HG02852 (cell line): ENCODE measurements at regions not wholly inside any gene's neighbourhood (a gene's known extent, or its start where the extent isn't known, plus 50 kb on each side); places are given as distances from the start of the nearest gene placed in this dataset.

Source experiments
- ATAC-seq: cut with Tn5 transposase; IDR thresholded peaks from one replicate; pipeline ENCODE4 v1.9.1; 2021; ENCODE audit warnings: mild to moderate bottlenecking, moderate library complexity; ENCODE audit not compliant: unreplicated experiment

- no peak for ATAC-seq
These were observed 122.5 kb downstream of the PHLDA1 start for GRCh38 chr12:75908961-75909605.

DNA sequence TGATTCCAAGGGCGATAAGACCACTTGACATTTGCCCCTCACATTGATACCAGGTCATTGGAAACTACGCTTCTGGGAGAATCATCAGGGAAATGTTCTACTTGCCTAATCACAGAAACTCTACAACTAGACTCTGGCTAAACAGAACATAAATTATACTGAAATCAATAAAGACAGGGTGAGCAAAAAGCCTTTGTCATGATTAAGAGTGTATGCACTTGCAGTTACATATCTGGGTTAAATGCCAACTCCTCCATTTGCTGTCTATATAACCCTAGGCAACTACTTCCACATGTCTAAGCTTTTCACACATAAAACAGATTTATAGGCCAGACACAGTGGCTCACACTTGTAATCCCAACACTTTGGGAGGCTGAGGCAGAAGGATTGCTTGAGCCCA is 125.7 kb downstream of the PHLDA1 start:
- ATAC-seq: no peak

- ATAC-seq: no peak
These were observed 130.8 kb downstream of the PHLDA1 start for GRCh38 chr12:75900781-75901254.

- ATAC-seq: no peak
These were observed 131.3 kb downstream of the PHLDA1 start for GRCh38 chr12:75900226-75900625.

GRCh38 chr12:75894965-75895754 is 136.4 kb downstream of the PHLDA1 start:
- no peak for ATAC-seq

DNA sequence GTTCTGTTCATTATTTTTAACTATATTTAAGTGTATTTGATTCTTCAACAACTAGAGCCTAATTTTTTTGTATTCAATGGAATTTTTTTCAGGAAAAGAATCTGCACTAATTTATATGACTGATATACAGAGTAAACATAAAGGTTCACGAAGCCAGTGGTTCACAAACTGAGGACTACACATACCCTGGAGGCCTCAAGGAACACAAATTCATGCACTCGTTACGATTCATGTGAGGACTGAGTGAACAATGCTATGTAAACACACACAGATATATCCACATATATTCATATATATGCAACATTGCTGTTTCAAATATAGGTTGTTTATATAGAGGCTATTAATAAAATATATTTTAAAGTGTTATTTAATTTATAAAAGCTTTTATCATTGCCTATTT is 137.8 kb downstream of the PHLDA1 start:
- no peak for ATAC-seq

DNA sequence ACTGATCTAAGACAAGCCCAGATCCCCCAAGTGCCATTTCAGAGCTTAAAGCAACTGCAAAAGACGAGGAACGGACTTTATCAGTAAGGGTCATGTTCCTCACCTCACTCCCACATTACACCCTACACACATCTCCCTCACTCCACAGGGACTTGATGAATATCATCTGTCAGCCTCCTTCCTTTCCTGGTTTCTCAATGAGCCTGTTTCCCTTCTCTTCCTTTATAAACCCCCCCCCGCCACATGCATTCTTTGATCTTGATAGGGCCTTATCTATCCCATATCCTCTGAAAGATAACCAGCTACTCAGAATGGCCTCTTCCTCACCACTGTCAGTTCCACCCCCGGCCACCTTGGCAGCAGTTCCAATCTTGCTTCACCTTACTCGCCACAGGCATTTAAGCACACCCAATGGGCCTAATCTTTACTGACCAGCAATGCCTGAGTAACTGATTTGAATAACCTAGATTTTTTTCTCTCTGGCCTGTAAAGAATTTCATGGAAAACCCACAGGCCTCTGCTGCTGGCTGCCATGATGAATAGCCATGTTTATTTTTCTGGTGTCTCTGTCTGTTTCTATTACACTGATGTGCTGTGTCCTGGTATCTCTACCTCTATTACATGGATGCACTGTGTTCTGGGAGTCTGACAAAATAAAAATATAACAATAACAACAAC is 138.7 kb downstream of the PHLDA1 start:
- ATAC-seq: no peak

DNA sequence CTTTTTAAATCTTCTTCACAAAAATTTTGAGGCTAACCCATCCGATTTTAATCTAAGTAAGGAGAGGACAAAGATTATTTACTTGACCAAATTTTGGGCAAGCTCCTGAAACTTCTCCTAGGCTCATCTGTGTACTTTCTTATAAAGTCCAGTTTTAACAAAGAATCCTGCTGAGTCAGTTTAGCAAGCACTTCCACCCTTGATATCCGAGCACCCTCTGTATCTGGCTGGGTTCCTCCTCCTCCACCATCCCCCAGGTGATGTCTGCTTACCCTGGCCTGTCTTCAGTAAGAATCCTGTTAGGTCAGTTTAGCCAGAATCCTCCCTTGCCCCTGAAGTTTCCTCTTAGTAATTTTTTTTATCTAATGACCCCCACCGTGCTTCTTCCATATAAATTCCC is 140.5 kb downstream of the PHLDA1 start:
- ATAC-seq: no peak

DNA sequence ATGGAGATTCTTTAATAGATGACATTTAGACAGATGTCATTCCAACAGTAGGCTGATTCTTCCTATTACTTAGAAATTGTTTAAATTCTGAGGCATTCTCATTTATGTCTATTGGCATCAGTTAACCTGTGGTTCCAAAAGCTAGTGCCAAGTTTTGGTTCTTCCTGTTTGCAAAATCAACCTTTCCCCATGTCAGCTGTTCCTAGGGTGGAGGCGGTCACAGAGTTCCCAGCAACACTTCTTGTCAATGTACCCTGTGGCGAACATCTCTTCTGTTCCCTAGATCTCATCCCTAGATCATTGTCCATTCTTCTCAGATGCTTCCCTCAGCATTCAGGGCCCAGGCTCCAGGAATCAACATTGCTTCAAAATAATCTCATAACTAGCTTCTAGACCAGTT is 140.9 kb downstream of the PHLDA1 start:
- no peak for ATAC-seq

DNA sequence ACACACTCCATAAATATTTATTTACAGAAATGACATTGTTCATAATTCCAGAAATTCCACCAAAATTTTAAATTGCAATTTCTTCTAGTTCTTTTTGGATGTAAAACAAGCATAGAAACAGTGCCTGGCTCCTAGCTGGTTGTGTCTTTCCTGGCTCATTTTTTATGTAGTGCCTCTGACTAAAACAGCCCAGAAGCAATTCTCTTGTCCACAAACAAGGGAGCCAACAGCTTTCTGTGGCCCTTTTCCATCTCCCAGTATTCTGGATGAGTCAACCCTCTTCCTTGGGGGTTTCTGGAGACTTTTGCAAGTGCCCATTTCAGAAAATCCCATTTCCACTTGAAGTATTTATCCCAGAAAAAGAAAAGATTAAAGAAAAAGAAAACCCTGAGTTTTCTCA is 141.4 kb downstream of the PHLDA1 start:
- ATAC-seq: no peak

DNA sequence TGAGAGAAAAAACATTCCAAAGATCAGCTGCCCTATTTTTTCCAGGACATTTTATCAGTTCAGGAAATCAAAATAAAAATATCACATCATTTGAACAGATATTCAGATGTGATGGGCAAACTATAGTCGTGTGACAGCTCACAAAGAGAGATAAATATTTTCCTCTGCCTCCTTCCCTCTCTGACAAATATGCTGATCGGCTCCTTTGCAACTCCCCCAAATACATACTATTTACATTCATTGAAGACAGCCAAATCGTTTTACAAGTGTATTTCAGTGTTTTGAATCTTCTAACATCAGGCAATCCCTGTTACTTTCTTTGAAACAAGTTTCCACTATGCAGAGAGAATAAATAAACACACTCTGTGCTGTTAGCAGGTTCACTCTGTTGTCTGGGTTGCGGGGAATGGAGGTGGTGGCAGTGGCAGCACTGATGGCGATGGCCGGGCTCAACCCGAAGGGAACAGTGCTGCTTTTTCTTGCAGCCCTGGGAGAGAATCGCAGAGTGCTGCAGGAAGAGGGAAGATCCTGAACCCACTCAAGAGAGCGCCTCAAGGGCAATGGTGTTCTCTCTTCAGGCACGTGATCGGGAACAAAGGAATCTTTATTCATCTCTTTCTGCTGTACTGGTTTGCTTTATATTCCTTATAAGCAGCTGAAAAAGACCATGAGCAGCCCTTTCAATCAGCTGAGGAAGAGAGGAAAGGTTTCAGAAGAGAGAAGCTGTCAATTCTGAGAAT is 142.5 kb downstream of the PHLDA1 start:
- no peak for ATAC-seq

DNA sequence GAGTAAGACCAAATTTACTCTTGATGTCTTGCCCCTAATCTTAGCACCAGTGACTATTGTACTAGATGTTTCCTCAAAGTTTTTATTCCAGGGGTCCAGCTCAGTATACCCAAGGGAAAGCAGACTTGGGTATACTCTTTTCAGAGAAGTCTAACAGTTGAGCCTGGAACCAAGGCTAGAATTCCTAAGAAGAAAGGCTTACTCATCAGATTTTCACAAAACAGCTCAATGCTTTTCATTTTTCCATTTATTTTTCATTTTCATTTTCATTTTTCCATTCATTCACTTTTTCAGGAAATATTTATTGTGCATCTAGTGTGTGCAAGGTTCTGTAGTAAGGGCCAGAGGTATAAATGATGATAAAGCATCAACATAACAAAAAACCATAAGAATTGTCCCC is 143.2 kb downstream of the PHLDA1 start:
- ATAC-seq: no peak

DNA sequence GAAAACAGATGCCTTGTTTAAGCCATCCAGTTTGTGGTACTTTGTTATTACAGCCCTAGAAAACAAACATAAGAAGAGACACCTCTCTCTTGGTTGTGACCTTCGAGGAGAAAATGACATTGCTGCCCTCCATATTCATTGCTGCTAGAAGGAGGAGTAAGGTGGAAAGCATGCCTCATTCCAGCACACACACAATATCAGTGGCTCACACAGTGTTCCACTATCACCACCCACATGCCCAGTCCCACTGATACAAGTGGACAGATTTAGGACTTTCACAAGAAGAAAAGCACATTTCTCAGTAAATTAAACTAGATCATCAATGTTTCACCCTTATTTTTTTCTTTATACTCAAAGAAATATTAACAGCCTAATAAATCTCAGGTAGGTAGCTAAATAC is 143.6 kb downstream of the PHLDA1 start:
- ATAC-seq: no peak

DNA sequence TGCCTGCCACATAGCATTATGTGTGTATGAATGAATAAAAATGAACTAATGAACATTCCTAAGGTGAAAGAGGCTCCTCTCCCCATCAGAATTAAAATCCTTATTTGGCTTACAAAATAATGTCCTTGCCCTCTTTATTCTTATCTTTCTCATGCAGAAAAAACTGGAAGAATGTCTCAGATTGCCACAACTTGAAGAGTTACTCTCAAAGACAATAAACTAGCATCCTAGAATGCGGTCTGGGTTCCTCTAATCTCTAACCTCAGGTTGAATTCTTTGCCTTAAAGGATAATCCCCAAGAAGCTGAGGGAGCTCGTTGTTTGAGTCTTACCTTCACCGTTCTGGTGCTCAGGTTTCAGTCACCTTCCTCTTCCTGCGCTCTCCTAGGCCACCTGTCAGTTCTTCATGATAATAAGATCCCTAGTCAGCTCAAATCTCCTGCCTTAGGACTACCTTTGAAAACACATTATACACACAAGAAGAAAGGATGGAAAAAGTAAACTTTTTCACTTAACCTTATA is 147.1 kb downstream of the PHLDA1 start:
- ATAC-seq: no peak

- ATAC-seq: no peak
These were observed 148.3 kb downstream of the PHLDA1 start for GRCh38 chr12:75883241-75883640.

- no peak for ATAC-seq
These were observed 149.2 kb downstream of the PHLDA1 start for GRCh38 chr12:75882421-75882820.

DNA sequence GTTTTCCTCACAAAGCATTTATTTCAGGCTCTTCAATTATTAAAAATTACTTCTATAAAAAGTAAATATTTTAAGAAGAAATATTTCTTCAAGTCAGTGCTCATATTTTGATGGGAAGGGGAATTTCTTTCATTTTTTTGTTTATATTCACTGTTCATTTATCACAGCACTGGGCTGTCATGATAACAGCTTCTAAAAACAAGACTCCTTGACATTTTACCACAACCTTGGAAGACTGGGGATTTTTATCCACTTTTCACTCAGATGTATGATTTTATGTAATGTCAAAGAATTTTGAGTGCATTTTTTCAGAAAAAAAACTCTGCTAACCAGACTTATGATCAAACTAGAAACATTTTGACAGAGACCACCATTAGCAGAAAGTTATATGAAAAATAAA is 149.7 kb downstream of the PHLDA1 start:
- no peak for ATAC-seq

DNA sequence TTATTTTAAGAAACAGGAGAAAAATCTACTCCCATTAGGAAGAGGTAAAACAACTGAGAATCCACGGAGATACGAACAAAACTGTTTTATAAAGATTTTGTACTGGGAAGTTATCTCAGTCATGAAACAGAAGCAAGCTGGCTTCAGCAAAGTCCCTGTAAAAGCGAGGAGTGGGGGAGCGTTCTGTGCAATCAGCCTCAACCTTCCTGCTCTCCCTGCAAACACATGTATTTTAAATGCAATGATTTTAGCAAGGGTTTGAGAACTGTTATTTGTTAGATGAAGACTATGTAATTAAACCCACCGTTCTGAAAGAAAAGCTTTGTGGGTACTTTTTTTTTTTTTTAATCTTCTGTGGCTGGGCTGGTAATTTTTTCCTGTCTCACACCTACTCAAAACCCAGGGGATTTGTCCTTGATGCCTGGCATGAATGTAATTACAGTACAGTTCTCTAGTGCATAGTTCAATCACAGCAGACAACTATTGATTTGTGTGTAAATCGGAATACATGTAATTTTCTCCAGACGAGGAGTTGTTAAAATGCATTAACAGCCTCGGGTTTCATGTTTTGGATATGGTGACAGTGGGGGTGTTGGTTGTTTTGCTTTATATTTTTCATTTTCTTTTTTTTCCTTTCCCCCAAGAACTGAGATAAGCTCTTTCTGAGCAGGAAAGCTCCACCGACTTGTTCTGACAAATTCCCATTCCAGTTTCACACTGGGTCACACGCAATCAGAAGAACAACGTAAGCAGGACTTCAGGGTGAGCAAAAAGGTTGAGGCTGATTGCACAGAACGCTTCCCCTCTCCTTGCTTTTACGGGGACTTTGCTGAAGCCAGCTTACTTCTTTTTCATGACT is 153.6 kb downstream of the PHLDA1 start:
- ATAC-seq: no peak

GRCh38 chr12:75876832-75877762 is 154.5 kb downstream of the PHLDA1 start:
- ATAC-seq: no peak
